ENCODE measurements at regions not wholly inside any gene's neighbourhood (a gene's known extent, or its start where the extent isn't known, plus 50 kb on each side); places are given as distances from the start of the nearest gene placed in this dataset.

- TF ChIP-seq CTCF (conservative IDR thresholded peaks at IDR 0.05; ENCODE audit: low read depth in 2 of 2), result no peak
- TF ChIP-seq EZH2 (IDR thresholded peaks at IDR 0.05; ENCODE audit: low read depth, unreplicated experiment), result no peak
- TF ChIP-seq POLR2AphosphoS5 (IDR thresholded peaks at IDR 0.05; ENCODE audit: low read depth), result no peak
- no peak for TF ChIP-seq REST (IDR thresholded peaks at IDR 0.05; ENCODE audit: unreplicated experiment)
- no peak for TF ChIP-seq ZNF331 (CRISPR knock-in tag; IDR thresholded peaks at IDR 0.05; ENCODE audit: low read depth)
- TF ChIP-seq JUNB (IDR thresholded peaks at IDR 0.05; ENCODE audit: unreplicated experiment), result no peak
- TF ChIP-seq, protein P1, sequence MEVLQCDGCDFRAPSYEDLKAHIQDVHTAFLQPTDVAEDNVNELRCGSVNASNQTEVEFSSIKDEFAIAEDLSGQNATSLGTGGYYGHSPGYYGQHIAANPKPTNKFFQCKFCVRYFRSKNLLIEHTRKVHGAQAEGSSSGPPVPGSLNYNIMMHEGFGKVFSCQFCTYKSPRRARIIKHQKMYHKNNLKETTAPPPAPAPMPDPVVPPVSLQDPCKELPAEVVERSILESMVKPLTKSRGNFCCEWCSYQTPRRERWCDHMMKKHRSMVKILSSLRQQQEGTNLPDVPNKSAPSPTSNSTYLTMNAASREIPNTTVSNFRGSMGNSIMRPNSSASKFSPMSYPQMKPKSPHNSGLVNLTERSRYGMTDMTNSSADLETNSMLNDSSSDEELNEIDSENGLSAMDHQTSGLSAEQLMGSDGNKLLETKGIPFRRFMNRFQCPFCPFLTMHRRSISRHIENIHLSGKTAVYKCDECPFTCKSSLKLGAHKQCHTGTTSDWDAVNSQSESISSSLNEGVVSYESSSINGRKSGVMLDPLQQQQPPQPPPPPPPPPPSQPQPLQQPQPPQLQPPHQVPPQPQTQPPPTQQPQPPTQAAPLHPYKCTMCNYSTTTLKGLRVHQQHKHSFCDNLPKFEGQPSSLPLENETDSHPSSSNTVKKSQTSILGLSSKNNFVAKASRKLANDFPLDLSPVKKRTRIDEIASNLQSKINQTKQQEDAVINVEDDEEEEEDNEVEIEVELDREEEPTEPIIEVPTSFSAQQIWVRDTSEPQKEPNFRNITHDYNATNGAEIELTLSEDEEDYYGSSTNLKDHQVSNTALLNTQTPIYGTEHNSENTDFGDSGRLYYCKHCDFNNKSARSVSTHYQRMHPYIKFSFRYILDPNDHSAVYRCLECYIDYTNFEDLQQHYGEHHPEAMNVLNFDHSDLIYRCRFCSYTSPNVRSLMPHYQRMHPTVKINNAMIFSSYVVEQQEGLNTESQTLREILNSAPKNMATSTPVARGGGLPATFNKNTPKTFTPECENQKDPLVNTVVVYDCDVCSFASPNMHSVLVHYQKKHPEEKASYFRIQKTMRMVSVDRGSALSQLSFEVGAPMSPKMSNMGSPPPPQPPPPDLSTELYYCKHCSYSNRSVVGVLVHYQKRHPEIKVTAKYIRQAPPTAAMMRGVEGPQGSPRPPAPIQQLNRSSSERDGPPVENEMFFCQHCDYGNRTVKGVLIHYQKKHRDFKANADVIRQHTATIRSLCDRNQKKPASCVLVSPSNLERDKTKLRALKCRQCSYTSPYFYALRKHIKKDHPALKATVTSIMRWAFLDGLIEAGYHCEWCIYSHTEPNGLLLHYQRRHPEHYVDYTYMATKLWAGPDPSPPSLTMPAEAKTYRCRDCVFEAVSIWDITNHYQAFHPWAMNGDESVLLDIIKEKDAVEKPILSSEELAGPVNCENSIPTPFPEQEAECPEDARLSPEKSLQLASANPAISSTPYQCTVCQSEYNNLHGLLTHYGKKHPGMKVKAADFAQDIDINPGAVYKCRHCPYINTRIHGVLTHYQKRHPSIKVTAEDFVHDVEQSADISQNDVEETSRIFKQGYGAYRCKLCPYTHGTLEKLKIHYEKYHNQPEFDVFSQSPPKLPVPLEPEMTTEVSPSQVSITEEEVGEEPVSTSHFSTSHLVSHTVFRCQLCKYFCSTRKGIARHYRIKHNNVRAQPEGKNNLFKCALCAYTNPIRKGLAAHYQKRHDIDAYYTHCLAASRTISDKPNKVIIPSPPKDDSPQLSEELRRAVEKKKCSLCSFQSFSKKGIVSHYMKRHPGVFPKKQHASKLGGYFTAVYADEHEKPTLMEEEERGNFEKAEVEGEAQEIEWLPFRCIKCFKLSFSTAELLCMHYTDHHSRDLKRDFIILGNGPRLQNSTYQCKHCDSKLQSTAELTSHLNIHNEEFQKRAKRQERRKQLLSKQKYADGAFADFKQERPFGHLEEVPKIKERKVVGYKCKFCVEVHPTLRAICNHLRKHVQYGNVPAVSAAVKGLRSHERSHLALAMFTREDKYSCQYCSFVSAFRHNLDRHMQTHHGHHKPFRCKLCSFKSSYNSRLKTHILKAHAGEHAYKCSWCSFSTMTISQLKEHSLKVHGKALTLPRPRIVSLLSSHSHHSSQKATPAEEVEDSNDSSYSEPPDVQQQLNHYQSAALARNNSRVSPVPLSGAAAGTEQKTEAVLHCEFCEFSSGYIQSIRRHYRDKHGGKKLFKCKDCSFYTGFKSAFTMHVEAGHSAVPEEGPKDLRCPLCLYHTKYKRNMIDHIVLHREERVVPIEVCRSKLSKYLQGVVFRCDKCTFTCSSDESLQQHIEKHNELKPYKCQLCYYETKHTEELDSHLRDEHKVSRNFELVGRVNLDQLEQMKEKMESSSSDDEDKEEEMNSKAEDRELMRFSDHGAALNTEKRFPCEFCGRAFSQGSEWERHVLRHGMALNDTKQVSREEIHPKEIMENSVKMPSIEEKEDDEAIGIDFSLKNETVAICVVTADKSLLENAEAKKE (CRISPR knock-in tag; IDR thresholded peaks at IDR 0.05), result no peak
- no peak for TF ChIP-seq EZH2phosphoT487 (IDR thresholded peaks at IDR 0.05; ENCODE audit: unreplicated experiment)
- no peak for TF ChIP-seq CREB1 (CRISPR knock-in tag; IDR thresholded peaks at IDR 0.05; ENCODE audit: low read depth)
- no peak for TF ChIP-seq ETS1 (IDR thresholded peaks at IDR 0.05)
These were observed 54.0 kb upstream of the LDB2 start for GRCh38 chr4:16952462-16952871.

Measured in GM23338 (cell line).